Colon (tissue), 2 donors: ENCODE measurements at regions not wholly inside any gene's neighbourhood (a gene's known extent, or its start where the extent isn't known, plus 50 kb on each side); places are given as distances from the start of the nearest gene placed in this dataset.

Experiments
- FAIRE-seq: peaks from 2 replicates; lab custom pipeline; 2012; peaks lifted over from hg19 to GRCh38; lab: Jason Lieb, UNC
- donor health status: control.
- donor health status: control.

DNA sequence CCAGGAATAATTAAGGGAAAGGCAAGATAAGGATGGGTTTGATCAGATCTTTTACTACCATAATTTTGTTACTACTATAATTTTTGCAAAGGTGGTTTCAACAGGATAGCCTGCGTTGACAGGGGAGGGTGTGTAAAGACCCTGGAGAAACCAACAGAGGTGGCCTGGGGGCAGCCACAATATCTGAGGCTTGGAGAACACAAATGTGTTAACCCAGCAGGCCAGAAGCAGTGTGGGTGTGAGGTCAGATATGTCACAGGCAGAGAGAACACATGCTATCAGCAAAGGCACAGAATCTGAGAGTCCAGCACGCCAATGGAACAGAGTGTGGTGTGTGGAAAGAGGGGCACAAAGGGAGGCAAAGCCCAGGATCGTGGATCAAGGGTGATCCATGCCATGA is 399.4 kb upstream of the TRIB2 start:
- FAIRE-seq = no peak

DNA sequence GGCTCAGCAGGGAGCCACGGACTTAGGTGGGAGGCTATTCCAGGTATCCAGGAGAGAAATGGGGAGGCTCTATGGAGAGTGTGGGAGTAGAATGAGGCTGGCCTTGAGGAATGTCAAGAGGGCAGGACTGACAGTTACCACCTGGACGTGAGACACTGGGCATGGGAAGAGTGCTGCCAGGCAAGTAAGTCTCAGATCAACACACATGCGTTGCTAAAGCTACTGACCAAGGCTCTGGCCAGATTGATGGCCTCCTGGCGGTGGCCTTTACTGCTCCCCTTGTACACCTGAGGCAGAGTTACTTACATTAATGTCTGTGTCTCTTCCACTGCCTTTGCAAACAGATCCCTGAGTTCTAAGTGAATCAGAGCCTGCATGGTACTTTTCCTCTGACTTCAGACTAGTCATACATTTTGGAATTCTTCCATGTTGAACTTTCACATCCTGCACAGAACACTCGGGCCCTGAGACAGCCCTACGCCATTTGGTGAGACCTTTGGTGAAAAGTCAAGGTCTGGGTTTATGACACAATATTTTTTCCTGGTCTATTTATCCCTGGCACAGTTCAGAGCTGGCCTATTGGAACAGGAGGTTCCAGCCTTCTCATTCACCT is 398.8 kb upstream of the TRIB2 start:
- FAIRE-seq = no peak

DNA sequence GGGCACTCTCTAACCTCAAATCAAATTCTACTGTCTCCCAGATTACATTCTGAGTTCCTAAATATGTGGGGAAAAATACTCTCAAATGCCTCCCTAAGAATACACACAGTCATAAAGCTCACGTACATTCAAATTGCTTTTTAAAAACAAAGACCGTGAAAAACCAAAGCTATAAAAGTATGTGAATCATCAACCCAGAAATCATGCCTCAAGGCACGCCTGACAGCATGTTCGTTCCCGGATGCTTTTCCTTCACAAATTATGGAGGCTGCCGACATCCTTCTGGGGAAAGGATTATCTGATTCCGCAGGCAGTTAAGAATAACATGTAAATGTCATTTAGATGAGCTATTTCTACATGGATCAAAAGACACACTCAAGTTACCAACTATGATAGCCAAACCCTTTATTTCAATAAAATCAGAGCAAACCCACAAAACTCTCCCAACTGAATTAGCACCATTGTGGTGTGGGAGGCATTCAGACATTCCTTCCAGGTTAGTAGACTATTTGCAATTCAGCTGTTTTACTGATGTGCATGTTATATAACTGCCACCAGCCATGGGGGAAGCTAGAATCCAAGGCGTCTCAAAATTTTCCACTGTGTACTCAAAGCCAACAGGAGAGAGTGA is 398.2 kb upstream of the TRIB2 start:
- FAIRE-seq = no peak

DNA sequence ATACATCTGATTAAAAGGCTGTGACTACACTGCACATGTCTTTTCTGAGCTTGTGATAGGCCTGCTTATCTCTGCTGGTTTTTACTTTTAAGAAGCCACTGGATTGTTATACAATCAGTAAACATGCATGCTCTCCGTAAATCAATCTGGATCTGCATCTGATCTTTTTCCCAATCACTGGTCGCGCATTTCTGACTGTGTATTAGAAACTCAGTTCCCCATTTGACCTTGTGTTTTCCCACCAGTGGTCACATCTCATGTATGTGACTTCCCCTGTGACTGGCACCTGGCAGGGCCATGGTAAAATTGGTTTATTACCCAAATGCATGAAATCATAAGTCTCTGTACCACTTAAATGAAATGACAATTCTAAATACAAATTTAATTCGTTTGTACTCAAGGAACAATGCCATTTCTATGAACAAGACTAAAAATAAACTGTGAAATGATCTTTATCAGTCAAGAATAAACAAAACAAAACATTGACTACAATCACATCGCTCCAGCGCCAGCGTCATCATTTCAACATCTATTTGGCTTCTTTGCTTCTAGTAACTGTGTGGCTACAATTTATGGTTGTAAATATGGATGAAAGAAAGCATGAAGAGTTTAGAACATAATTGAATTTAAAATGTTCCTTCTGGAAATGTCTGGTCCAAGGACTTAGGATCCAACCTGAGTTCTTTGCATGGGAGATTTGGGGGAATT is 396.6 kb upstream of the TRIB2 start:
- no peak for FAIRE-seq

DNA sequence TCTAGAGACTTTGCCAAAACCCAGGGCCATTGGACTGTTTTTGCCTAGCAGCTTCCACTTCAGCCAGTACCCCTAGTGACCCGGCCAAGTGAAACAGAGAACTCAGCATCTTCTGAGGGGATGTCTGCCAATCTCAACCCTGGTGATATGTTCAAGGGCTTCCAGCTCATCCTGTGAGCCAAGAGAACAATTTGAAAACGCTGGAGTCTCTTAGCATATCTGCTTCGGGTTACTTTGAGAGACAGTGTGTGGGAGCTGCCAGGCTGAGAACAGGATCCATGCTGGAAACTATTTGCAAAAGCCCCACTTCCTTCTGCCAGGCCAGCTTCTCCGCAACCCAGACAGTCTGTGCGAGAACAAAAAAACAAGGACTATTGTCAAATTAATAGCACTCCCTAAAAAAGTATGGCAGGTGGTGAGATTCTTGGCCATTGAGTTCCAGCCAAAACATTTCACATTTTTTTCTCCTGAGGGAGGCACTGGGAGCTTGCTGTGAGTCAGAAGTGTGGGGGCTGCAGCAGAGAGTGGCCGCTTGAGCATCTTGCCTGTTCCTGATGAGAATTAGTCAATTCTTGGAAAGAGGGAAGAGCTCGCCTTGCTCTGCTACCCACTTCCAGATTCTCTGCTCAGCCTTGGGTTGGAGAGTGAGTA is 395.6 kb upstream of the TRIB2 start:
- FAIRE-seq = no peak

DNA sequence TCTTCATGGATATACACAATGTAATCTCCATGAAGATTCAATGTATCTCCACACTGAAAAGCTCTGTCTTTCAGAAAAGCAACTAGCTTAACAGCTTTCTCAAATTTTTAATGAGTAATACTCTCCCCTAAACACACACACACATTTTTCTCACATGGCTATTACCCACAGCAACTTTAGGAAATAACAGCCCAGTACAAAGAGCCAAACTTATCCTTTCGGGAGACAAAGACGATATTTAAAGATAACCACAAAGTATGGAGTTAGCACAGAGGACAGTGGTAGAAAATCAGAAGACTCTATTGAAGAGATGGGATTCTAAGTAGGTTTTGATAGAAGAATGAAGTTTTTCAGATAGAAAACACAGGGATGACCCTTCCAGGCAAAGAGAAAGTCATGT is 394.9 kb upstream of the TRIB2 start:
- FAIRE-seq = no peak

DNA sequence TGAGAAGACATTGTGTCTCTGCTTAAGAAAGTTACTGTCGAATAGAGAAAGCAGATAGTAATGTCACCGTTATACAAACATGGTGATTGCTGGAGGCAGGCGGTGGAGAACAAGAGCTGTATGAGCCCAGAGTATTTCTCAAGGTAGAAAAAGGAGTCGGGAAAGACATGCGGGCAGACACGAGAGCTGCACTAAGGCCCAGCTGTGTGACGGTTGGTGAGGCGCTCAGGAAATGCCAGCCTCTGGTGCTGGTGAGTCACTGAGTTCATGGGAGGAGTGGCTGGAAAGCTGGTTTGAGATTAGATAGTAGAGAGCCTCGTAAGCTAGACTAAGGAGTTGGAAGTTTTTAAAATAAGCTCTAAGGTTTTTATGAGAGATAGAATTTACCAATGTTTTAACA is 390.9 kb upstream of the TRIB2 start:
- no peak for FAIRE-seq

DNA sequence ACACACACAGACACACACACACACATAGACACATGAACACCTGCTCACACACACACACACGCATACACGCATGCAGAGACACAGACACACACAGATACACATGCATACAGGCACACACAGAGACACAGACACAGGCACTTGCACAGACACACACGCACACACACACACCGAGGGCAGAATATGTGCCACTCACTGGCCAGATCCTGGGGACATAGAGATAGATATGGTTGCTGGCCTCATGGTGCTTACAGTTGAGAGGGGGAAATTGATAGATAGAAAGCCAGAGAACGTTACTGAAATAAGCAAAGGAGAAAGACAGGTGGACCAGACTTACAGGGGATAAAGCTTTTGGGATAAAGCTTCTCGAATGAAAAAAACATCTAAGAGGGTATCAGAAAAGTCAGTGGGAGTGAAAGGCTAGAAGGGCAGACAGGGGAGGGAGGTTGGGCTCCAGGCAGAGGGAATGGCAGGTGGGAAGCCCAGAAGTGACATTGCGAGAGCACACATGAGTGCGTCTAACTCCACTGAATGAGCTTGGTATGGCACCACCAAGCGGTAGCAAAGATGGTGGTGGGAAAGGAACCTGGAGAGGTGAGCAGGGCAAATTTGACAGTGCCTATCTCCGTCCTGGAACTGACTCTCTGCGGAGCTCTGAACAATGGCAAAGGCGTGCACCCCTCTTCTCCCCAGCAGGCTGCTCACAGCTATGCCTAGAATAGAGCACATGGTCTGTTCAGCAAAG is 390.1 kb upstream of the TRIB2 start:
- FAIRE-seq = no peak

DNA sequence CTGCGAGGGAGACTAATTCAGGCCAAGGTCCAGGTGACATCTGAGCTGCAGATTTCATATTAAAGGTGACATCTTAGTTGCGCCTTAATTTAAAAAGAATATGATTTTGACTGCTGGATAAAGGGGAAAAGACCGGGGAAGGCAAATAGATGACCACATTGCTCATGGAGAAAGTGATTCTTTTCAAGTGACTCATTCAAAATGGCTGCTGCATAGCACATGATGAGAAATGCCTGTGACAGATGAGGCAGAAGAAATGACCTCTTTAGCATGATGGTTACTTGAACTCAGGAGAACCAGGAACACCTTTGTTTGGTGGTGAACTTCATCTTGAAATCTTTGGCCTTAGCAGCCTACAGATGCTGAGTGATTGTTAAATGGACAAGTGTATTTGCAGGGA is 385.8 kb upstream of the TRIB2 start:
- FAIRE-seq = no peak

DNA sequence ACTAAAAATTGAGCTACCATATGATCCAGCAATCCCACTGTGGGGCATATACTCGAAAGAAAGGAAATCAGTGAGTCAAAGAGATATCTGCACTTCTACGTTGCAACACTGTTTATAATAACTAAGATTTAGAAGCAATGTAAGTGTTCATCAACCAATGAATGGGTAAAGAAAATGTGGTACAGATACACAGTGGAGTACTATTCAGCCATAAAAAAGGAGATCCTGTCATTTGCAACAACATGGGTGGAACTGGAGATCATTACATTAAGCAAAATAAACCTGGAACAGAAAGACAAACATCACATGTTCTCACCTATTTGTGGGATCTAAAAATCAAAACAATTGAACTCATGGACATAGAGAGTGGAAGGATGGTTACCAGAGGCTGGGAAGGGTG is 385.0 kb upstream of the TRIB2 start:
- FAIRE-seq = no peak

DNA sequence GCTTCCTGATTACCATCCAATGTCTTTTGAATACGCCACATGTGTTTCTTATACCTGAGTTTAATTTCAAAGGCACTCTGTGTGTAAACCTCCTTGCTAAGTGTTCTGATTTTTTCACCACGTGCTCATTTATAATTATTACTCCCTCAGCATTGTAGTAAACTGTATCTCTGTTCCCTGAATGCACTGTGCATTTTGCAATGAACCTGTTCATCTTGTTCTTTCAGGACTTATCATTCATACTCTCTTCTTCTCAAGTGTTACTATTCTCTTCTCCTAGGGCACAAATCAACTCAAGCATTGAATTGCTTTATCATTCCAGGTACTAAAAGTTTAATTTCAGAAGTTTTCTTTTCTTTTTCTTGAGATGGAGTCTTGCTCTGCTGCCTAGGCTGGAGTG is 383.4 kb upstream of the TRIB2 start:
- FAIRE-seq = no peak

DNA sequence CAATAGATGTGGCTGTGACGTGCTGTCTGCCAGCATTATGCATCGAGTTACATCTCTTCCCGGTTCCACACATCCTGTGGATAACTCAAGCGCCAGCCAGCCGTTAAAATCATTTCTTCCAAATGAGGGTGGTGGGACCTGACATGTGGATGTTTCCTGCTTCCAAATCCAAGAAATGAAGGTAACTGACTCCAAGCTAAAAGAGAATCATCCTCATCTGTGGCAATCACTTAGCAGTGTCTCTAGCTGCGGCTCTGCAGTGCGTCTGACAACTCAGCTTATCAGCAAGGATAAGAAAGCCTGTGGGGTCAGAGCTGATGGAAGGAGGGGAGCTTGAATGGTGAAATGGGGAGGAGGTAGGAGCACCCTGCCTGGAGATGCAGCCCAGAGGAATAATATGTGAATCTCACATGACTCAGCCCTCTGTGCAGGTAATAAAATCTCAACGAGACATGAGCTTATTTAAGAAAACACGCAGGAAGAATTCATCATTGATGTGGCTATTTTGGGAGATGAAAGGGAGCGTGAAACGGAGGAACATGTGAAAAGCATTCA is 382.2 kb upstream of the TRIB2 start:
- FAIRE-seq = no peak

DNA sequence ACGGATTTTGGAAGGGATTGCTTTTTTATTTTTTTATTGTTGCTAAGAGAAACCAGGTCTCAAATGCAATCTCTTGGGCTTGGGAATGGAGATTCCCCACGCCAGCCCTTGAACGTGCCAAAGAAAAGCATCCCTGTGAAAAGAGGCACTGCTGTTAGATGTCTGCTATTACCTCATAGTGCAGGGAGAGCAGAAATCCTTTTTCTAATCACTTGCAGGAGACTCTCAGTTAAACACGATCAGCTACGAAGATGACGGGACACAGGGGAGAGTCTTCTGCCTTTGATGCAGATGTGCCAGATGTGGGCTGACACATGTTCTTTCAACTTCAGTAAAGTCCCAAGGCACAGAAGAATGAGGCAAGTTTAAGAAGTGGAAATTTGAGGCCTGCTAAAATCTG is 381.6 kb upstream of the TRIB2 start:
- no peak for FAIRE-seq

DNA sequence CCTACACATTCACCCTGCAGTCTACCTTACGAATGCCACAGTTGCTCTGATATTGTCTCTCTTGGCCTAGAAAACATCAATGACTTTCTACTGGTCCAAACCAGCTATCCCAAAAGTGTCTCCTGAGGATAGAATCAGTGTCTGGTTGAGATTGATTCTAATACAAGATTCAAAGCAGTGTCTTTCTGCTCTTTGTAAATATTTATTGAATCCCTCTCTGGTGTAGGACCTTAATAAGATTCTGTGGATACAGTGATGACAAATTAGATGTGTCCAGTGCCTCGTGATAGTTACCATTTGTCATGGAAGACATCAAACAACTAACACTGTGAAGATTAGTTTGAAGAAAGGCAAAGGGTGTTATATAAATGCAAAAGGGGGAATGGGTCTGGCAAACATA is 380.7 kb upstream of the TRIB2 start:
- FAIRE-seq = no peak

DNA sequence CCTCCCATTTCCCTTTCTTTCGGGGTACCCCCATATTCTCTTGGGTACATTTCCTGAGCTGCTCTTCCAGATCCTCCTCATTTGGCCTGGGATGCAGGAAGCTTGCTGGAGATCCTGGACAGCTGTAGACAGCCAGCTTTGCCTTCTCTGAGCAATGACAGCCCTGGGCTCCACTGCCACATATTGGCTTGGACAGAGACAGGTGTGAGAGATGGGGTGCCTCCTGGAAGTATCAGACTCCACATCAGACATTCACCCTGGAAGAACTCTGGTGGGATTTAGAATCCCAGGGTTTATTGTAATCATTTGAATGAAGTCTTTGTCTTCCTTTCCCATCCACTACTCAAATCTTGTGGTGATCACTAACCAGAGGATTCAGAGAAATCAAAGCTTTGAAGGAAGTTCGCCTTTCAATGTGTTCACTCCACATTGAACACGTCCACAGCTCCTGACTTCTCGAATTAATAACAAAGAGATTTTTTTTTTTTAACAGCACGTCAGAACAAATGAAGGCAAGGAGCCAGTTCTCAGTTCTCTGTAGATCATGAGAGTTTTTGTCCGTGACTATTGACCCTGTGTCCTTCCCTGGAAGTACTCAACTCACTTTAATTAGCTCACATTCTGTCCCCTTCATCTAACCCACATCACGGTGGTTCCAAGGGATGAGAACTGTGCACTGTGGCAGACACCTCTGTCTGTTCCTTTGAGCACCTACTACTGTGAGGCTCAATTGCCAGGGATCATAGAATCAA is 377.6 kb upstream of the TRIB2 start:
- no peak for FAIRE-seq

DNA sequence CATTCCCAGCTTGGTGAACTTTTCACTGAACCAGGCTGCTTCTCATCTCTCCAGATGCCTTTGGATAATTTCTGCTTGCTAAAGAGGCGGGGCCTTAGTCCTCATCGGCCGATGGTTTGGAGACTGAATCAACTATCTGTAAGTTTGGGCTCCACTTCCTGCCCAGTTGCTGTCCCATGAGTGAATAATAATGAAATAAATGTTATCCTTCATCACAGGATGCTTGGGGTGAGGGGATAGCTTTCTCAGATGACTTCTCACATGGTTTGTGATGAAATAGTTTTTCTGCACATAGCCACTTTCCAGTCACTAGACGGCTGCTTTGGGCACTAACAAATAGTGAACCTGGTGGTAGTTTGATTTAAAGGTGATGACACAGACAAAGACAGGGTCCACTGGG is 376.6 kb upstream of the TRIB2 start:
- no peak for FAIRE-seq

DNA sequence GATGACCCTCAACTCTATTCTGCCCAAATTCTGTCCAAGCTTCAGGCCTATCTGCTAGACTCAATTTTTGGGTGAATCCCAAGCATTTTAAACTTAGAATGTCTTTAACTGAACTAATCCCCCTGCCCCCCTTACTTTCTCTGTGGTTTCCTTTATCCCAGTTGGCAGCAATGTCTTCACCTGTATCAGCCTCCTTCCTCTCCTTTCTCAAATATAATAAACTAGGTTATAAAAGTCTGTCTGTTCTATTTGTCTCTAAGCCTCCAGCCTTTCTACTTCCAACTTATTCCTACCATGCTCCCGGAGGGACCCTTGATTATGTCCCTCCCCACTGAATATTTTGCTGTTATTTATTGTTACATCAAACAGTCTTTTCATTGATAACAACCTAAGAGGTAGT is 375.5 kb upstream of the TRIB2 start:
- FAIRE-seq = no peak

DNA sequence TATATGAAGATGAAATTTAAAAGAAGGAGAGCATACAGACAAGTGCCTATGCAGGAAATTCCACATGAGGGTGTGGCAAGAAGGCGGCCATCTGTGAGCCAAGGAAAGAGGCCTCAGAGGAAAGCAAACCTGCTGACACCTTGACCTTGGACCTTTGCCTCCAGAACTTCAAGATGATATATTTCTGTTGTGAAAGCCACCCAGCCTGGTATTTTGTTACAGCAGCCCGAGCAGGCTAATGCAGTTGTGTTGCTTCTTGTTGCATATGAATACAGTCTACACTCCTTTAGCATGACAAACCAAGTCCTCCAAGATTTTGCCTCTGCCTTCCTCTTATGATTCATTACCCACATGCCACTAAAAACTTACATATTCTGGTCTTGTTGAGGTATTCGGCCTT is 374.8 kb upstream of the TRIB2 start:
- FAIRE-seq = no peak

DNA sequence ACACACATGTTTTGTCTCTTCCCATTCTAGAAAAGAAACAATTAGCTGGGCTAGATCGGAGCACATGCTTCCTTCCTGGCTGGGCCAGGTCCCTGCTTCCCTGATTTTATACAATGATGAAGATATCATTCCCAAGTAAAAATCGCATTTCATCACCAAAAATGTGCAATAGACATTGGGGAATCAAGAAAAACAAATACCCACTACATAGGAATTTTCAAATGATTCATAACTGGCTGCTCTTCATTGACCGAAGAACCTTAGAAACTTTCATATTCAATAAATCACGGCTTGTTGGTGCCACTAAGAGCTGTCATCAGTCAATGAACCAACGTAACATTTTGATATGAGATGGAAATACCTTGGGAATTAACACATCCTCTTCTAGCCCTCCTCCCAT is 373.6 kb upstream of the TRIB2 start:
- no peak for FAIRE-seq

DNA sequence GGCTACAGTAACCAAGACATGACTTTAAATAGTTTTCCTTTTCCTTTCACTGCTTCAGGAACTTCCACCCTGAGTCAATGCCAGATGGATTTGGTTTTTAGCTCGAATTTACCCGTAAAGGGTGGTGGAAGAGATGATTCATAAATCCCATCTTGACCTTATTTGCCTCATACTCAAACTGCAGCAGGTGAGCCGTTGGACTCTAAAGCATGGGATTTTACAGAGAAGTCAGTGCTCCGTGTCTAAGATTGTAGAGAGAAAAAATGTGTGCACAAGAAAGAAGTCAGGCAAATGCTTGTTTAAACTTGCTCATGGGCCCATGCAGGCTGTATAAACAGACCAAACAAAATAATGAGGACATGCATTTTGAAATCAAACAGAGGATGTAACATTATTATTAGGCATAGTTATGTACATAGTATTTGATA is 369.7 kb upstream of the TRIB2 start:
- FAIRE-seq = no peak

DNA sequence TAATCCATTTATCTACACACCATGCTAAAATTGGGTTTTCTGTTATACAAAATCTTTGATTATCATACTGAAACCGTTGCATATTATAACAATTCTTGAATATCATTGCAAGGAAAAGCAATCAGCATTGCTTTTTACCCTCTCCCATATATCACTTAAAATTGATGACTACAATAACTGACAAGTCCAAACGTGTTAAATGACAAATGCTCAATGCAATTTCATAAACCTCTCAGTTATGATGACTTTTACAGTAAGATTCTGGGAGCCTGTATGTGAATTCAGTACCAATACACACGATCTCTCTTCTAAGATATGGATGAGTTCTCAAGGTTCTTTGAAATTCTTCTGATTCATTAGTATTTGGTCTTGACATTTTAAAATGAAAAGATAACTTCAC is 368.5 kb upstream of the TRIB2 start:
- FAIRE-seq = no peak

DNA sequence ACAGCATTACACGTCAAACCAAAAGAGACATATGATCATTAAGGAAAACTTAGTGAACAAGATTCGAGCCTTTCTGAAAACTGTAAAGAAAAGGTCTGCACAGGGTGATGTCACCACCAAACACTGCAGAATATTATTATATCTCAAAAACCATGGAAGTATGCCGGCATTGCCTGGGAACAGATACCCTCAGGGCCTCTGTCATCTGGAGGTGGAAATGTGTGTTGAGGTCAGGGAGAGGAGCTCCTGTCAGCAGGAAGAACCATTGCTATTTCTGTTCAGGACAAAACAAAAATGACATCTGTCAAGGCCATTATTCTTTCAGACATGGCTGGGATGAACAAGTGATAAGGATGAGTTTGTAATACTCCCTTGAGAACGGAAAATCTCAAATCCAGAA is 365.9 kb upstream of the TRIB2 start:
- FAIRE-seq = no peak
